ENCODE measurements at regions not wholly inside any gene's neighbourhood (a gene's known extent, or its start where the extent isn't known, plus 50 kb on each side); places are given as distances from the start of the nearest gene placed in this dataset.

DNA sequence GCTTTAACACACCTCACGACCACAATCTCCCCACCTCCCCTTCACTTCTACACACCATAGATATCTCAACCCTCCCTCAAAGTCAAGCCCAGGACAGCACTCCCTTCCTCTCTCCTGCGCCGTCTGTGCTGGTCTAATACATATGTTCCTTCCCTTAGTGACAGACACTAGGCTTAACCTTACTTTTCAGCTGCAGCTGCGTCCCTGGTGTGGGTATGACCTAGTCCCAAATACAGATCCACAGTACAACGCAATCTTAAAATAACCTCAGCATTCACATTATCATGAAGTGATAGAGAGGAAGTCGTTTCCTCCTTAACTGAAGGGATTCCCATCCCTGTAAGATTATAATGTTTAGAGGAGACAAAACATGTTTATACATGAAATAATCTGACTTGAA lies 192.7 kb upstream of the TANK start:
- ChIA-PET POLR2A (no interaction called here), CTCF (interaction anchor here (0.6 to 1.4 kb wide), 4 partner anchors 27 to 1764 kb away, joined by 3 to 4 read pairs (median 3); no protein-coding TSS in a partner anchor)
- no peak for TF ChIP-seq CHD4 (IDR thresholded peaks at IDR 0.05; ENCODE audit: borderline replicate concordance)
- no peak for TF ChIP-seq ZFP36 (IDR thresholded peaks at IDR 0.05; ENCODE audit: borderline replicate concordance, partially characterized antibody)
- no peak for TF ChIP-seq MYC (IDR thresholded peaks at IDR 0.05; ENCODE audit: borderline replicate concordance, low read length)
- TF ChIP-seq RCOR1 (IDR thresholded peaks at IDR 0.05; ENCODE audit: low read depth, low read length), result no peak
- no peak for TF ChIP-seq NR3C1 (IDR thresholded peaks at IDR 0.05)
- TF ChIP-seq, protein P1, sequence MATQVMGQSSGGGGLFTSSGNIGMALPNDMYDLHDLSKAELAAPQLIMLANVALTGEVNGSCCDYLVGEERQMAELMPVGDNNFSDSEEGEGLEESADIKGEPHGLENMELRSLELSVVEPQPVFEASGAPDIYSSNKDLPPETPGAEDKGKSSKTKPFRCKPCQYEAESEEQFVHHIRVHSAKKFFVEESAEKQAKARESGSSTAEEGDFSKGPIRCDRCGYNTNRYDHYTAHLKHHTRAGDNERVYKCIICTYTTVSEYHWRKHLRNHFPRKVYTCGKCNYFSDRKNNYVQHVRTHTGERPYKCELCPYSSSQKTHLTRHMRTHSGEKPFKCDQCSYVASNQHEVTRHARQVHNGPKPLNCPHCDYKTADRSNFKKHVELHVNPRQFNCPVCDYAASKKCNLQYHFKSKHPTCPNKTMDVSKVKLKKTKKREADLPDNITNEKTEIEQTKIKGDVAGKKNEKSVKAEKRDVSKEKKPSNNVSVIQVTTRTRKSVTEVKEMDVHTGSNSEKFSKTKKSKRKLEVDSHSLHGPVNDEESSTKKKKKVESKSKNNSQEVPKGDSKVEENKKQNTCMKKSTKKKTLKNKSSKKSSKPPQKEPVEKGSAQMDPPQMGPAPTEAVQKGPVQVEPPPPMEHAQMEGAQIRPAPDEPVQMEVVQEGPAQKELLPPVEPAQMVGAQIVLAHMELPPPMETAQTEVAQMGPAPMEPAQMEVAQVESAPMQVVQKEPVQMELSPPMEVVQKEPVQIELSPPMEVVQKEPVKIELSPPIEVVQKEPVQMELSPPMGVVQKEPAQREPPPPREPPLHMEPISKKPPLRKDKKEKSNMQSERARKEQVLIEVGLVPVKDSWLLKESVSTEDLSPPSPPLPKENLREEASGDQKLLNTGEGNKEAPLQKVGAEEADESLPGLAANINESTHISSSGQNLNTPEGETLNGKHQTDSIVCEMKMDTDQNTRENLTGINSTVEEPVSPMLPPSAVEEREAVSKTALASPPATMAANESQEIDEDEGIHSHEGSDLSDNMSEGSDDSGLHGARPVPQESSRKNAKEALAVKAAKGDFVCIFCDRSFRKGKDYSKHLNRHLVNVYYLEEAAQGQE (IDR thresholded peaks at IDR 0.05), result no peak
- TF ChIP-seq, protein P2, sequence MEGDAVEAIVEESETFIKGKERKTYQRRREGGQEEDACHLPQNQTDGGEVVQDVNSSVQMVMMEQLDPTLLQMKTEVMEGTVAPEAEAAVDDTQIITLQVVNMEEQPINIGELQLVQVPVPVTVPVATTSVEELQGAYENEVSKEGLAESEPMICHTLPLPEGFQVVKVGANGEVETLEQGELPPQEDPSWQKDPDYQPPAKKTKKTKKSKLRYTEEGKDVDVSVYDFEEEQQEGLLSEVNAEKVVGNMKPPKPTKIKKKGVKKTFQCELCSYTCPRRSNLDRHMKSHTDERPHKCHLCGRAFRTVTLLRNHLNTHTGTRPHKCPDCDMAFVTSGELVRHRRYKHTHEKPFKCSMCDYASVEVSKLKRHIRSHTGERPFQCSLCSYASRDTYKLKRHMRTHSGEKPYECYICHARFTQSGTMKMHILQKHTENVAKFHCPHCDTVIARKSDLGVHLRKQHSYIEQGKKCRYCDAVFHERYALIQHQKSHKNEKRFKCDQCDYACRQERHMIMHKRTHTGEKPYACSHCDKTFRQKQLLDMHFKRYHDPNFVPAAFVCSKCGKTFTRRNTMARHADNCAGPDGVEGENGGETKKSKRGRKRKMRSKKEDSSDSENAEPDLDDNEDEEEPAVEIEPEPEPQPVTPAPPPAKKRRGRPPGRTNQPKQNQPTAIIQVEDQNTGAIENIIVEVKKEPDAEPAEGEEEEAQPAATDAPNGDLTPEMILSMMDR (IDR thresholded peaks at IDR 0.05), result no peak
- no peak for TF ChIP-seq MAFK (IDR thresholded peaks at IDR 0.05; ENCODE audit: partially characterized antibody)
- TF ChIP-seq SMC3 (IDR thresholded peaks at IDR 0.05), result no peak
- TF ChIP-seq, protein P3, sequence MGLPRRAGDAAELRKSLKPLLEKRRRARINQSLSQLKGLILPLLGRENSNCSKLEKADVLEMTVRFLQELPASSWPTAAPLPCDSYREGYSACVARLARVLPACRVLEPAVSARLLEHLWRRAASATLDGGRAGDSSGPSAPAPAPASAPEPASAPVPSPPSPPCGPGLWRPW (IDR thresholded peaks at IDR 0.05), result no peak
- no peak for TF ChIP-seq MAZ (IDR thresholded peaks at IDR 0.05; ENCODE audit: borderline replicate concordance, low read depth, low read length)
- no peak for TF ChIP-seq HOXA7 (CRISPR knock-in tag; IDR thresholded peaks at IDR 0.05)
- no peak for TF ChIP-seq POLR2AphosphoS2 (conservative IDR thresholded peaks at IDR 0.05; ENCODE audit: low read length)
- TF ChIP-seq, protein P4, sequence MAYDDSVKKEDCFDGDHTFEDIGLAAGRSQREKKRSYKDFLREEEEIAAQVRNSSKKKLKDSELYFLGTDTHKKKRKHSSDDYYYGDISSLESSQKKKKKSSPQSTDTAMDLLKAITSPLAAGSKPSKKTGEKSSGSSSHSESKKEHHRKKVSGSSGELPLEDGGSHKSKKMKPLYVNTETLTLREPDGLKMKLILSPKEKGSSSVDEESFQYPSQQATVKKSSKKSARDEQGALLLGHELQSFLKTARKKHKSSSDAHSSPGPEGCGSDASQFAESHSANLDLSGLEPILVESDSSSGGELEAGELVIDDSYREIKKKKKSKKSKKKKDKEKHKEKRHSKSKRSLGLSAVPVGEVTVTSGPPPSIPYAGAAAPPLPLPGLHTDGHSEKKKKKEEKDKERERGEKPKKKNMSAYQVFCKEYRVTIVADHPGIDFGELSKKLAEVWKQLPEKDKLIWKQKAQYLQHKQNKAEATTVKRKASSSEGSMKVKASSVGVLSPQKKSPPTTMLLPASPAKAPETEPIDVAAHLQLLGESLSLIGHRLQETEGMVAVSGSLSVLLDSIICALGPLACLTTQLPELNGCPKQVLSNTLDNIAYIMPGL (CRISPR knock-in tag; IDR thresholded peaks at IDR 0.05; ENCODE audit: borderline replicate concordance), result no peak
- TF ChIP-seq RFX5 (IDR thresholded peaks at IDR 0.05), result no peak
- TF ChIP-seq, protein P5, sequence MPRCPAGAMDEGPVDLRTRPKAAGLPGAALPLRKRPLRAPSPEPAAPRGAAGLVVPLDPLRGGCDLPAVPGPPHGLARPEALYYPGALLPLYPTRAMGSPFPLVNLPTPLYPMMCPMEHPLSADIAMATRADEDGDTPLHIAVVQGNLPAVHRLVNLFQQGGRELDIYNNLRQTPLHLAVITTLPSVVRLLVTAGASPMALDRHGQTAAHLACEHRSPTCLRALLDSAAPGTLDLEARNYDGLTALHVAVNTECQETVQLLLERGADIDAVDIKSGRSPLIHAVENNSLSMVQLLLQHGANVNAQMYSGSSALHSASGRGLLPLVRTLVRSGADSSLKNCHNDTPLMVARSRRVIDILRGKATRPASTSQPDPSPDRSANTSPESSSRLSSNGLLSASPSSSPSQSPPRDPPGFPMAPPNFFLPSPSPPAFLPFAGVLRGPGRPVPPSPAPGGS (IDR thresholded peaks at IDR 0.05), result no peak
- TF ChIP-seq CHD2 (IDR thresholded peaks at IDR 0.05; ENCODE audit: low read length, partially characterized antibody), result no peak
- TF ChIP-seq CBX8 (IDR thresholded peaks at IDR 0.05), result no peak
- TF ChIP-seq KDM1A (IDR thresholded peaks at IDR 0.05; ENCODE audit: low read depth), result no peak
- no peak for TF ChIP-seq PHF8 (IDR thresholded peaks at IDR 0.05; ENCODE audit: borderline replicate concordance, low read depth)

More for the DNA sequence above, 192.7 kb upstream of the TANK start:
- no peak for DNase-seq (ENCODE audit: low read depth in 1 of 2, low spot score in 1 of 2)
- Histone ChIP-seq H3K9me3 (no peaks in the 10 kb centered on the region), H3K27ac (peak overlapping the region in 1 of 2 experiments; percentile 29; a peak in 1 of 6 replicates), H3K4me2 (no peak overlapping the region), H3K4me3 (no peak overlapping the region), H3K4me1 (peaks cover 9% of the 10 kb centered on the region; the same call in 1 of the 3 replicates)
- 73% methylated on average over 6 of the region's 6 CpGs for WGBS (ENCODE audit: missing lambda C conversion rate)
- FAIRE-seq, result no peak
- no peak for ATAC-seq
